ENCODE measurements at regions not wholly inside any gene's neighbourhood (a gene's known extent, or its start where the extent isn't known, plus 50 kb on each side); places are given as distances from the start of the nearest gene placed in this dataset.

DNA sequence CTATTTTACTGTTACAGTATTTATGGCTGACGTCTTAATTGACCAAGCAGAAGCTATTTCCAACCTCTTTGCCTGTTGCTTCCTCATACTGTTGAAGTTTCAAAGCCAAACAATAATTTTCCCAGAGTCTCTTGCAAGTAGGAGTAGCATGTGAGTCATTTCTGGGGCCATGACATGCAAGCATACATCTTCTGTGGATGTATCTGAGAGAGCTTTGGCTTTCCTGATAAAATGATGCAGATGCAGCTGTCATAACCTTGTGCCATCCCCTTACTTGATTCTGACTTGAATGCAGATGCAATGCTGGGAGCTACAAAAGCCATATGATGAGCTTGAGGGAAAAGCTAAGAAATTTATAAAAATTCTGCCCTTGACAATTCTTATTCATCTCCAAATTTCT is 243.1 kb upstream of the TENM4 start:
- no peak overlapping the region for H3K9ac ChIP-seq (ENCODE audit: insufficient read length, low read depth)
- TF ChIP-seq SUZ12 (IDR thresholded peaks at IDR 0.05; ENCODE audit: extremely low read depth, insufficient read depth, insufficient read length) (no peak), YY1 (IDR thresholded peaks at IDR 0.05; ENCODE audit: insufficient read depth, insufficient read length) (no peak), ZNF274 (IDR thresholded peaks at IDR 0.05; ENCODE audit: low read depth, low read length) (no peak)
- H3K27me3 ChIP-seq (ENCODE audit: insufficient read depth, insufficient read length): peaks cover 3% of the 10 kb centered on the region

DNA sequence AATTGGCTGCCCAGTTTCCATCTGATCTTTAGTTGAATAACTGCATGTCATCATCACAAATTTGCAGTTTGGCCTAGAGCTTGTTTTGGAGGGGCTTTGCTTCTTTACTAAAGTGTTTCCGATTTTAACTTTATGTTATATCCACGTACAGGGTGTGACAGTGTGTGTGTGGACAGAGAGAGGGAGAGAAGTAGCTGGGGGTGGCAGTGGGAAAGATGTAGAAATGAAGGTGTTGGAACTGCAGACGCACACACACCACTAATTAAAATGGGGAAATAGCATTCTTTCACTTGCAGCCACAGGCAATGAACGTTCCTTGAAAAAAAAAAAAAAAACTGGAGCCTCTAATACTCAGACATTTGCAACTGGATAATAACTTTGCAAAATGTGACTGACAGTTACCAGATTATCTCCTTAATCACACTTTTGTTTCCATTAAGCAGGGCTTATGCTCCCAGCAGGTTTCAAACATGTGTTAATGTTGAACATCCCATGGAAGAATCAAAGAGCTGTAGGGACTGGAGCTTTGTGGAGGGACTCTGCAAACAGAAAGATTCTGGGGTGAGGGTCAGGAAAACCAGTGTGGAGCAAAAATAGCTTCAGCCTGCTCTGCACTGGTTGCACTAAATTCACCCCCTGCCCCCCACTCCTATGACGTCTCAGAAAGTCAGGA is 238.1 kb upstream of the TENM4 start:
- Histone ChIP-seq H3K4me1 (ENCODE audit: insufficient read depth, insufficient read length) (no peaks in the 10 kb centered on the region), H3K9ac (ENCODE audit: insufficient read length, low read depth) (no peak overlapping the region), H3K36me3 (ENCODE audit: insufficient read depth, insufficient read length, low read length) (no peaks in the 10 kb centered on the region), H3K27me3 (ENCODE audit: insufficient read depth, insufficient read length) (peaks cover 3% of the 10 kb centered on the region), H3K4me3 (ENCODE audit: insufficient read length, low read depth) (no peak overlapping the region), H3K9me3 (ENCODE audit: insufficient read depth, low read length) (no peaks in the 10 kb centered on the region)
- DNase-seq (ENCODE audit: low read depth, low spot score): peak; percentile 70
- TF ChIP-seq YY1 (IDR thresholded peaks at IDR 0.05; ENCODE audit: insufficient read depth, insufficient read length) (no peak), ZNF274 (IDR thresholded peaks at IDR 0.05; ENCODE audit: low read depth, low read length) (no peak), SUZ12 (IDR thresholded peaks at IDR 0.05; ENCODE audit: extremely low read depth, insufficient read depth, insufficient read length) (no peak)

More for the DNA sequence above, 243.1 kb upstream of the TENM4 start:
- Histone ChIP-seq H3K4me3 (ENCODE audit: insufficient read length, low read depth) (no peak overlapping the region), H3K36me3 (ENCODE audit: insufficient read depth, insufficient read length, low read length) (no peaks in the 10 kb centered on the region), H3K9me3 (ENCODE audit: insufficient read depth, low read length) (no peaks in the 10 kb centered on the region), H3K4me1 (ENCODE audit: insufficient read depth, insufficient read length) (no peaks in the 10 kb centered on the region)
- DNase-seq (ENCODE audit: low read depth, low spot score): no peak

GRCh38 chr11:79676396-79676795 is 235.6 kb upstream of the TENM4 start:
- no peak overlapping the region for H3K4me3 ChIP-seq (ENCODE audit: insufficient read length, low read depth)
- H3K4me1 ChIP-seq (ENCODE audit: insufficient read depth, insufficient read length): peaks cover 2% of the 10 kb centered on the region
- no peak for DNase-seq (ENCODE audit: low read depth, low spot score)
- TF ChIP-seq SUZ12 (IDR thresholded peaks at IDR 0.05; ENCODE audit: extremely low read depth, insufficient read depth, insufficient read length): no peak
- no peak for TF ChIP-seq YY1 (IDR thresholded peaks at IDR 0.05; ENCODE audit: insufficient read depth, insufficient read length)
- TF ChIP-seq ZNF274 (IDR thresholded peaks at IDR 0.05; ENCODE audit: low read depth, low read length): no peak
- no peak overlapping the region for H3K9ac ChIP-seq (ENCODE audit: insufficient read length, low read depth)
- no peaks in the 10 kb centered on the region for H3K9me3 ChIP-seq (ENCODE audit: insufficient read depth, low read length)
- peaks cover 3% of the 10 kb centered on the region for H3K27me3 ChIP-seq (ENCODE audit: insufficient read depth, insufficient read length)
- H3K36me3 ChIP-seq (ENCODE audit: insufficient read depth, insufficient read length, low read length): no peaks in the 10 kb centered on the region

GRCh38 chr11:79675081-79675480 is 234.3 kb upstream of the TENM4 start:
- no peak overlapping the region for H3K9ac ChIP-seq (ENCODE audit: insufficient read length, low read depth)
- no peaks in the 10 kb centered on the region for H3K27me3 ChIP-seq (ENCODE audit: insufficient read depth, insufficient read length)

GRCh38 chr11:79672786-79673185 is 232.0 kb upstream of the TENM4 start:
- TF ChIP-seq ZNF274 (IDR thresholded peaks at IDR 0.05; ENCODE audit: low read depth, low read length) (no peak), YY1 (IDR thresholded peaks at IDR 0.05; ENCODE audit: insufficient read depth, insufficient read length) (no peak), SUZ12 (IDR thresholded peaks at IDR 0.05; ENCODE audit: extremely low read depth, insufficient read depth, insufficient read length) (no peak)
- H3K36me3 ChIP-seq (ENCODE audit: insufficient read depth, insufficient read length, low read length): no peaks in the 10 kb centered on the region

More at GRCh38 chr11:79675081-79675480, 234.3 kb upstream of the TENM4 start:
- Histone ChIP-seq H3K4me1 (ENCODE audit: insufficient read depth, insufficient read length) (peaks cover 2% of the 10 kb centered on the region), H3K36me3 (ENCODE audit: insufficient read depth, insufficient read length, low read length) (no peaks in the 10 kb centered on the region), H3K9me3 (ENCODE audit: insufficient read depth, low read length) (no peaks in the 10 kb centered on the region), H3K4me3 (ENCODE audit: insufficient read length, low read depth) (no peak overlapping the region)
- DNase-seq (ENCODE audit: low read depth, low spot score): no peak
- TF ChIP-seq ZNF274 (IDR thresholded peaks at IDR 0.05; ENCODE audit: low read depth, low read length) (no peak), SUZ12 (IDR thresholded peaks at IDR 0.05; ENCODE audit: extremely low read depth, insufficient read depth, insufficient read length) (no peak), YY1 (IDR thresholded peaks at IDR 0.05; ENCODE audit: insufficient read depth, insufficient read length) (no peak)

GRCh38 chr11:79671401-79671800 is 230.6 kb upstream of the TENM4 start:
- no peak for DNase-seq (ENCODE audit: low read depth, low spot score)
- H3K27me3 ChIP-seq (ENCODE audit: insufficient read depth, insufficient read length): no peaks in the 10 kb centered on the region

More at GRCh38 chr11:79672786-79673185, 232.0 kb upstream of the TENM4 start:
- no peaks in the 10 kb centered on the region for H3K9me3 ChIP-seq (ENCODE audit: insufficient read depth, low read length)
- H3K4me3 ChIP-seq (ENCODE audit: insufficient read length, low read depth): no peak overlapping the region
- DNase-seq (ENCODE audit: low read depth, low spot score): no peak
- no peak overlapping the region for H3K9ac ChIP-seq (ENCODE audit: insufficient read length, low read depth)
- H3K4me1 ChIP-seq (ENCODE audit: insufficient read depth, insufficient read length): peaks cover 2% of the 10 kb centered on the region
- H3K27me3 ChIP-seq (ENCODE audit: insufficient read depth, insufficient read length): no peaks in the 10 kb centered on the region

DNA sequence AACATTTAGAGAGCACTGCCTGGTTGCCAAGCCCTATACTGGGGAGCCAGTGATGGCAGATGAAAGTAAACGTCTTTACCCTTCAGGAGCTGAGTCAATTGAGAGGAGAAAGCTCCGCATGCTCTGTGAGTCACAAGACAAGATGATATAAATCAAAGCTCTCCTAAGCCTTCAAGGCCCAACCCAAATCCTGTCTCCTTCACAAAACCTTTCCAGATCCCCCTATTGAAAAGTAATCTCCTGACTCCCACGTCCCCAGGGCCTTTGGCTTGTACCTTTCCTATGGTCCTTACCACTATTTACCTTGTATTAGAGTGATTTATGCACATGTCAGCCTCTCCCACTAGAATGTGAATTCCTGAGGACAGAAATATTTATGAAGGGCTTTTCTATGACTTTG is 230.1 kb upstream of the TENM4 start:
- TF ChIP-seq SUZ12 (IDR thresholded peaks at IDR 0.05; ENCODE audit: extremely low read depth, insufficient read depth, insufficient read length) (no peak), YY1 (IDR thresholded peaks at IDR 0.05; ENCODE audit: insufficient read depth, insufficient read length) (no peak), ZNF274 (IDR thresholded peaks at IDR 0.05; ENCODE audit: low read depth, low read length) (no peak)
- no peaks in the 10 kb centered on the region for H3K27me3 ChIP-seq (ENCODE audit: insufficient read depth, insufficient read length)
- DNase-seq (ENCODE audit: low read depth, low spot score): no peak

More at GRCh38 chr11:79671401-79671800, 230.6 kb upstream of the TENM4 start:
- no peak for TF ChIP-seq YY1 (IDR thresholded peaks at IDR 0.05; ENCODE audit: insufficient read depth, insufficient read length)
- no peak for TF ChIP-seq ZNF274 (IDR thresholded peaks at IDR 0.05; ENCODE audit: low read depth, low read length)
- TF ChIP-seq SUZ12 (IDR thresholded peaks at IDR 0.05; ENCODE audit: extremely low read depth, insufficient read depth, insufficient read length): no peak
- H3K4me3 ChIP-seq (ENCODE audit: insufficient read length, low read depth): no peak overlapping the region
- H3K36me3 ChIP-seq (ENCODE audit: insufficient read depth, insufficient read length, low read length): no peaks in the 10 kb centered on the region
- H3K4me1 ChIP-seq (ENCODE audit: insufficient read depth, insufficient read length): peaks cover 6% of the 10 kb centered on the region
- no peaks in the 10 kb centered on the region for H3K9me3 ChIP-seq (ENCODE audit: insufficient read depth, low read length)
- H3K9ac ChIP-seq (ENCODE audit: insufficient read length, low read depth): no peak overlapping the region

More for the DNA sequence above, 230.1 kb upstream of the TENM4 start:
- Histone ChIP-seq H3K36me3 (ENCODE audit: insufficient read depth, insufficient read length, low read length) (no peaks in the 10 kb centered on the region), H3K9ac (ENCODE audit: insufficient read length, low read depth) (no peak overlapping the region), H3K4me3 (ENCODE audit: insufficient read length, low read depth) (no peak overlapping the region), H3K4me1 (ENCODE audit: insufficient read depth, insufficient read length) (peaks cover 6% of the 10 kb centered on the region), H3K9me3 (ENCODE audit: insufficient read depth, low read length) (no peaks in the 10 kb centered on the region)
